PC-3 (cell line): ENCODE measurements at regions not wholly inside any gene's neighbourhood (a gene's known extent, or its start where the extent isn't known, plus 50 kb on each side); places are given as distances from the start of the nearest gene placed in this dataset.

Source experiments
- CTCF ChIP-seq: fragments of 300-600 bp; sonication (generic); conservative IDR thresholded peaks from 2 replicates; pipeline ENCODE4 v1.5.1; 2017; ENCODE audit warnings: antibody characterized with exemption, low read depth, mild to moderate bottlenecking, low read length
- EZH2phosphoT487 ChIP-seq: fragments of 300-600 bp; sonication (generic); IDR thresholded peaks from 2 replicates; pipeline ENCODE4 v1.6.1; 2018; ENCODE audit warnings: mild to moderate bottlenecking, antibody characterized with exemption, low read length, borderline replicate concordance

- TF ChIP-seq CTCF (peak; percentile 71), EZH2phosphoT487 (no peak)
Observed at GRCh38 chr4:164012396-164013027, 518.0 kb downstream of the TMA16 start.
